OCI-LY3 (cell line): ENCODE measurements at regions not wholly inside any gene's neighbourhood (a gene's known extent, or its start where the extent isn't known, plus 50 kb on each side); places are given as distances from the start of the nearest gene placed in this dataset.

Source experiments
- EZH2phosphoT487 ChIP-seq: fragments of 200-600 bp; shearing (Covaris generic); IDR thresholded peaks from 2 replicates; pipeline ENCODE4 v1.6.1; 2018; ENCODE audit warnings: antibody characterized with exemption, mixed run types, low read depth
- TF ChIP-seq, protein P1 (sequence below): fragments of 200-600, 300-600 bp; sonication (generic); IDR thresholded peaks from 2 replicates; pipeline ENCODE4 v1.5.1; 2014; ENCODE audit warnings: antibody characterized with exemption, low read length, low read depth

DNA sequence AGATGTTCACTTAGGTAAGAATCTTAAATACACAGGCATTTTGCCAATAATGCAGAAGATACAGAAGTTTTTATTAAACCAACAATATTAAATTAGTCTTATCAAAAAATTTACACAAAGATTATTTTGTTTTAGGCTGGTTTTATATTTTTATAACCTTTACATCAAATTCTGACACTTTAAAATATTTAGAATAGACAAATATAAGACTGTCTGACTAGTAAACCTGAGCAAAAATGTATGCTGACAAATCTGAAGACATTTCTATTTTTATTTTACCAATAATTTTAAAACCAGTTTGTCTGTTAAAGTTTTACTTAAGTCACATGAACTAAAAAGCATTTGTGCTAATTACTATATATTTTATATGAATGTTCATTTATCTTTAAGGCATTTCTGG lies 72.1 kb upstream of the ZNF236 start:
- TF ChIP-seq, protein P1, sequence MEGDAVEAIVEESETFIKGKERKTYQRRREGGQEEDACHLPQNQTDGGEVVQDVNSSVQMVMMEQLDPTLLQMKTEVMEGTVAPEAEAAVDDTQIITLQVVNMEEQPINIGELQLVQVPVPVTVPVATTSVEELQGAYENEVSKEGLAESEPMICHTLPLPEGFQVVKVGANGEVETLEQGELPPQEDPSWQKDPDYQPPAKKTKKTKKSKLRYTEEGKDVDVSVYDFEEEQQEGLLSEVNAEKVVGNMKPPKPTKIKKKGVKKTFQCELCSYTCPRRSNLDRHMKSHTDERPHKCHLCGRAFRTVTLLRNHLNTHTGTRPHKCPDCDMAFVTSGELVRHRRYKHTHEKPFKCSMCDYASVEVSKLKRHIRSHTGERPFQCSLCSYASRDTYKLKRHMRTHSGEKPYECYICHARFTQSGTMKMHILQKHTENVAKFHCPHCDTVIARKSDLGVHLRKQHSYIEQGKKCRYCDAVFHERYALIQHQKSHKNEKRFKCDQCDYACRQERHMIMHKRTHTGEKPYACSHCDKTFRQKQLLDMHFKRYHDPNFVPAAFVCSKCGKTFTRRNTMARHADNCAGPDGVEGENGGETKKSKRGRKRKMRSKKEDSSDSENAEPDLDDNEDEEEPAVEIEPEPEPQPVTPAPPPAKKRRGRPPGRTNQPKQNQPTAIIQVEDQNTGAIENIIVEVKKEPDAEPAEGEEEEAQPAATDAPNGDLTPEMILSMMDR = no peak
- TF ChIP-seq EZH2phosphoT487 = no peak
